HEK293T (cell line): ENCODE measurements at regions not wholly inside any gene's neighbourhood (a gene's known extent, or its start where the extent isn't known, plus 50 kb on each side); places are given as distances from the start of the nearest gene placed in this dataset.

Experiments used
- BHLHE40 ChIP-seq: fragments of 450-650 bp; IDR thresholded peaks from 2 replicates; pipeline ENCODE4 v1.6.1; 2016; ENCODE audit warnings: mild to moderate bottlenecking, moderate library complexity, borderline replicate concordance
- CTBP1 ChIP-seq: fragments of 450-650 bp; IDR thresholded peaks from 2 replicates; pipeline ENCODE4 v1.6.1; 2016; ENCODE audit warnings: borderline replicate concordance
- ELF4 ChIP-seq: fragments of 450-650 bp; IDR thresholded peaks from 2 replicates; pipeline ENCODE4 v1.6.1; 2017; ENCODE audit warnings: antibody characterized with exemption
- L3MBTL2 ChIP-seq: fragments of 450-650 bp; conservative IDR thresholded peaks from 2 replicates; pipeline ENCODE4 v1.6.1; 2016; ENCODE audit warnings: mild to moderate bottlenecking
- NFRKB ChIP-seq: fragments of 450-650 bp; IDR thresholded peaks from 2 replicates; pipeline ENCODE4 v1.6.1; 2016; ENCODE audit warnings: mild to moderate bottlenecking, moderate library complexity
- PKNOX1 ChIP-seq: fragments of 450-650 bp; IDR thresholded peaks from 2 replicates; pipeline ENCODE4 v1.6.1; 2016
- SP1 ChIP-seq: fragments of 450-650 bp; IDR thresholded peaks from 2 replicates; pipeline ENCODE4 v1.6.1; 2017
- SUZ12 ChIP-seq: fragments of 450-650 bp; IDR thresholded peaks from 2 replicates; pipeline ENCODE4 v1.6.1; 2016; ENCODE audit warnings: mild to moderate bottlenecking

DNA sequence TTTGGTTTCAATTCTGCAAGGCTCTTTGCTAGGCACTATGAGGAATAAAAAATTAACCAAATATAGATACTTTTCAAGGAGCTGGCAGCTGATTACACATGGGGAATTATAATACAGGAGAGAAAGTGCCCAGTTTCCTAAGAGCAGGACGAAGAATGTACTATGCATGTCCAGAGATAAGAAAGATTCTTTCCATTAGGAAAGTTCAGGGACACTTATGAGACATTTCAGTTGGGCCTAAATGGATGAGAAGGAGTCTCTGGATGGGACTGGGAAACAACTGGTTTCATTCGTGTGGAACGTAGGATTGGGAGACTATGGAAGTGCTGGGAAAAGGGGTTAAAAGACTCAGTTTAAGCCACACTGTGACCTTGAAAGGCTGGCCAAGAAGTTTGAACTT, 63.5 kb upstream of the MROH9 start:
- TF ChIP-seq CTBP1 (no peak), NFRKB (no peak), ELF4 (no peak), PKNOX1 (no peak), BHLHE40 (no peak), SUZ12 (no peak), L3MBTL2 (no peak), SP1 (no peak)
